ENCODE measurements at regions not wholly inside any gene's neighbourhood (a gene's known extent, or its start where the extent isn't known, plus 50 kb on each side); places are given as distances from the start of the nearest gene placed in this dataset.

GRCh38 chr6:121557146-121557940, 121.9 kb downstream of the GJA1 start:
- no peak overlapping the region for H3K27ac ChIP-seq (ENCODE audit: low read length)
- H3K36me3 ChIP-seq (ENCODE audit: control insufficient read depth, insufficient read depth, low read length): no peaks in the 10 kb centered on the region
- DNase-seq (ENCODE audit: low read depth, low spot score) (no peak), ATAC-seq (no peak)
- in situ Hi-C loops (cut with HindIII; ENCODE audit: low pct_unique_long_range_greater_than_20kb, low sequenced_read_pairs): no loop called here
- intact Hi-C loops (cut with micrococcal nuclease; ENCODE audit: unreplicated experiment): no loop called here
- no peaks in the 10 kb centered on the region for H3K27me3 ChIP-seq (ENCODE audit: control insufficient read depth, insufficient read depth, low read length)
- no peaks in the 10 kb centered on the region for H3K4me1 ChIP-seq (ENCODE audit: control insufficient read depth, insufficient read depth, low read length)
- no TSS peak for BruUV-seq (replicated peaks)
- POLR2A ChIA-PET: no interaction called here
- no peak for TF ChIP-seq TCF7L2 (IDR thresholded peaks at IDR 0.05; ENCODE audit: low read depth, low read length)
- TF ChIP-seq POLR2AphosphoS5 (IDR thresholded peaks at IDR 0.05; ENCODE audit: low read depth, low read length): no peak
- TF ChIP-seq SIN3A (IDR thresholded peaks at IDR 0.05; ENCODE audit: borderline replicate concordance, insufficient read depth, low read depth, low read length): no peak
- no peak for TF ChIP-seq CTCF (IDR thresholded peaks at IDR 0.05)
- TF ChIP-seq, protein P1, sequence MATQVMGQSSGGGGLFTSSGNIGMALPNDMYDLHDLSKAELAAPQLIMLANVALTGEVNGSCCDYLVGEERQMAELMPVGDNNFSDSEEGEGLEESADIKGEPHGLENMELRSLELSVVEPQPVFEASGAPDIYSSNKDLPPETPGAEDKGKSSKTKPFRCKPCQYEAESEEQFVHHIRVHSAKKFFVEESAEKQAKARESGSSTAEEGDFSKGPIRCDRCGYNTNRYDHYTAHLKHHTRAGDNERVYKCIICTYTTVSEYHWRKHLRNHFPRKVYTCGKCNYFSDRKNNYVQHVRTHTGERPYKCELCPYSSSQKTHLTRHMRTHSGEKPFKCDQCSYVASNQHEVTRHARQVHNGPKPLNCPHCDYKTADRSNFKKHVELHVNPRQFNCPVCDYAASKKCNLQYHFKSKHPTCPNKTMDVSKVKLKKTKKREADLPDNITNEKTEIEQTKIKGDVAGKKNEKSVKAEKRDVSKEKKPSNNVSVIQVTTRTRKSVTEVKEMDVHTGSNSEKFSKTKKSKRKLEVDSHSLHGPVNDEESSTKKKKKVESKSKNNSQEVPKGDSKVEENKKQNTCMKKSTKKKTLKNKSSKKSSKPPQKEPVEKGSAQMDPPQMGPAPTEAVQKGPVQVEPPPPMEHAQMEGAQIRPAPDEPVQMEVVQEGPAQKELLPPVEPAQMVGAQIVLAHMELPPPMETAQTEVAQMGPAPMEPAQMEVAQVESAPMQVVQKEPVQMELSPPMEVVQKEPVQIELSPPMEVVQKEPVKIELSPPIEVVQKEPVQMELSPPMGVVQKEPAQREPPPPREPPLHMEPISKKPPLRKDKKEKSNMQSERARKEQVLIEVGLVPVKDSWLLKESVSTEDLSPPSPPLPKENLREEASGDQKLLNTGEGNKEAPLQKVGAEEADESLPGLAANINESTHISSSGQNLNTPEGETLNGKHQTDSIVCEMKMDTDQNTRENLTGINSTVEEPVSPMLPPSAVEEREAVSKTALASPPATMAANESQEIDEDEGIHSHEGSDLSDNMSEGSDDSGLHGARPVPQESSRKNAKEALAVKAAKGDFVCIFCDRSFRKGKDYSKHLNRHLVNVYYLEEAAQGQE (IDR thresholded peaks at IDR 0.05; ENCODE audit: insufficient read depth in 1 of 2, low read depth in 2 of 2, low read length in 1 of 2): no peak
- H3K9me3 ChIP-seq (ENCODE audit: control insufficient read depth, insufficient read depth, low read depth, low read length): no peaks in the 10 kb centered on the region
- CTCF ChIA-PET: no interaction called here
- no peak overlapping the region for H3K4me3 ChIP-seq (ENCODE audit: low read depth in 2 of 2, low read length in 2 of 2)

DNA sequence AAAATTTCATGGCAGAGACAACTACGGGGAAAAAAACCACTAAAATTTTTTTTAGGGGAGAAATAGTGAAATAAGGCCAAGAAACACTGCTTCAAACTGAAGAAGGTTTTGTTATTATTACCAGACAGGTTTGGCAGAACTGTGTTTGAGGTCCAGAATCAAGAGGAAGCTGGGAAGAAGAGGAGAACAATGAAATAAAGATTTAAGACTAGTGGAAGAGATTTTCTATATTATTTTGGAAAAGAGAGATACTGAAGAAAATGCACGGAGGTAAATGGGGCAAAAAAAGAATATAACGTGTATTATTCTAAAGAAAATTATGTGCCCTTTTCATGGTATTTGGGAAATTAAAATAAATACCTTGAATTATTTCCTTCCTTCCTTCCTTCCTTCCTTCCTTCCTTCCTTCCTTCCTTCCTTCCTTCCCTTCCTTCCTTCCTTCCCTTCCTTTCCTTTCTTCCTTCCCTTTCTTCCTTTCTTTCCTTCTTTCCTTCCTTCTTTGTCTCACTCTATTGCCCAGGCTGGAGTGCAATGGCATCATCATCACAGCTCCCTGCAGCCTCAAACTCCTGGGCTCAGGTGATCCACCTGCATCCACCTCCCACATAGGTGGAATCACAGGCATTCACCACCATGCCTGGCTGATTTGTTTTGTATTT, 124.3 kb downstream of the GJA1 start:
- Histone ChIP-seq H3K36me3 (ENCODE audit: control insufficient read depth, insufficient read depth, low read length) (no peaks in the 10 kb centered on the region), H3K27ac (ENCODE audit: low read length) (no peak overlapping the region), H3K9me3 (ENCODE audit: control insufficient read depth, insufficient read depth, low read depth, low read length) (no peaks in the 10 kb centered on the region), H3K4me3 (ENCODE audit: low read depth in 2 of 2, low read length in 2 of 2) (no peak overlapping the region), H3K27me3 (ENCODE audit: control insufficient read depth, insufficient read depth, low read length) (no peaks in the 10 kb centered on the region), H3K4me1 (ENCODE audit: control insufficient read depth, insufficient read depth, low read length) (no peaks in the 10 kb centered on the region)
- ChIA-PET CTCF (no interaction called here), POLR2A (no interaction called here)
- ATAC-seq (no peak), DNase-seq (ENCODE audit: low read depth, low spot score) (no peak)
- BruUV-seq (replicated peaks): no TSS peak
- in situ Hi-C loops (cut with HindIII; ENCODE audit: low pct_unique_long_range_greater_than_20kb, low sequenced_read_pairs) (no loop called here), intact Hi-C loops (cut with micrococcal nuclease; ENCODE audit: unreplicated experiment) (no loop called here)
- TF ChIP-seq SIN3A (IDR thresholded peaks at IDR 0.05; ENCODE audit: borderline replicate concordance, insufficient read depth, low read depth, low read length) (no peak), POLR2AphosphoS5 (IDR thresholded peaks at IDR 0.05; ENCODE audit: low read depth, low read length) (no peak), TCF7L2 (IDR thresholded peaks at IDR 0.05; ENCODE audit: low read depth, low read length) (no peak), CTCF (IDR thresholded peaks at IDR 0.05) (no peak)
- TF ChIP-seq, protein P1 (IDR thresholded peaks at IDR 0.05; ENCODE audit: insufficient read depth in 1 of 2, low read depth in 2 of 2, low read length in 1 of 2): no peak

Data from Panc1 (cell line).